WERI-Rb-1 (cell line): ENCODE measurements at regions not wholly inside any gene's neighbourhood (a gene's known extent, or its start where the extent isn't known, plus 50 kb on each side); places are given as distances from the start of the nearest gene placed in this dataset.

Experiments
- DNase-seq: peaks from one replicate; pipeline ENCODE4 v3.0.0-alpha.2; 2020
- H3K27ac ChIP-seq: fragments of 250-450 bp; sonication (Bioruptor Pico); 2 replicates; pipeline ENCODE4 v1.5.1; 2020; ENCODE audit warnings: mild to moderate bottlenecking, moderate library complexity
- H3K27me3 ChIP-seq: fragments of 250-450 bp; sonication (Bioruptor Pico); 2 replicates; pipeline ENCODE4 v1.5.1; 2021; ENCODE audit warnings: mild to moderate bottlenecking, low read depth, moderate library complexity; ENCODE audit not compliant: insufficient read depth, severe bottlenecking
- H3K36me3 ChIP-seq: fragments of 250-450 bp; sonication (Bioruptor Pico); 2 replicates; pipeline ENCODE4 v1.5.1; 2020; ENCODE audit warnings: mild to moderate bottlenecking, moderate library complexity
- H3K4me3 ChIP-seq: 2 replicates; pipeline ENCODE4 v1.5.1; 2011; ENCODE audit warnings: low read depth, mild to moderate bottlenecking, control low read depth, low read length
- H3K9me3 ChIP-seq: fragments of 250-450 bp; sonication (Bioruptor Pico); 2 replicates; pipeline ENCODE4 v1.5.1; 2021; ENCODE audit warnings: mild to moderate bottlenecking, moderate library complexity; ENCODE audit not compliant: severe bottlenecking
- CTCF ChIP-seq: IDR thresholded peaks from 2 replicates; pipeline ENCODE4 v1.5.1; 2011; ENCODE audit warnings: low read depth, mild to moderate bottlenecking, control low read depth, inconsistent platforms, low read length

DNA sequence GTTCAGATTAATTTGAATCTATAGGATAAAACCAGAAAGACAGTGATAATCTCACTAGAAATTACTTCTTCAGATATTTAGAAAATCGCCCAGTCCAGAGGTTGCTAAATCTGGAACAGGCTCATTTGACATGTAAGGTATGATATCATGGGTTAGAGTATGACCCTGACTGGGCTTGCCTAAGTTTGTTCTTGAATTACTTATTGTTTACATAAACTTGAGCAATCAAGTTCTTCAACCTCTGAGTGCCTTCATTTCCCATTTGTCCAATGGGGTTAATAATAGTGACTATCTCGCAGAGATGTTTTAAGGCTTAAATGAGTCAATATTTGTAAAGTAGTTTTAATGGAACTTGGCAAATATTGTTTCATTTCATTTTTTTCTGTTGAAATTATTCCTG is 1947.6 kb upstream of the IGFBP7 start:
- Histone ChIP-seq H3K36me3 (no peaks in the 10 kb centered on the region), H3K27ac (no peak overlapping the region), H3K4me3 (no peak overlapping the region), H3K9me3 (no peaks in the 10 kb centered on the region), H3K27me3 (no peaks in the 10 kb centered on the region)
- TF ChIP-seq CTCF, result no peak
- no peak for DNase-seq

- DNase-seq, result no peak
- Histone ChIP-seq H3K9me3 (no peaks in the 10 kb centered on the region), H3K27me3 (no peaks in the 10 kb centered on the region), H3K36me3 (no peaks in the 10 kb centered on the region), H3K4me3 (no peak overlapping the region), H3K27ac (no peak overlapping the region)
- no peak for TF ChIP-seq CTCF
These were observed 1948.4 kb upstream of the IGFBP7 start for GRCh38 chr4:59058543-59058942.

- no peaks in the 10 kb centered on the region for H3K9me3 ChIP-seq
- H3K27me3 ChIP-seq, result no peaks in the 10 kb centered on the region
- TF ChIP-seq CTCF, result no peak
- no peak overlapping the region for H3K4me3 ChIP-seq
- DNase-seq, result no peak
- H3K36me3 ChIP-seq, result no peaks in the 10 kb centered on the region
- no peak overlapping the region for H3K27ac ChIP-seq
These were observed 1950.0 kb upstream of the IGFBP7 start for GRCh38 chr4:59060002-59060846.

DNA sequence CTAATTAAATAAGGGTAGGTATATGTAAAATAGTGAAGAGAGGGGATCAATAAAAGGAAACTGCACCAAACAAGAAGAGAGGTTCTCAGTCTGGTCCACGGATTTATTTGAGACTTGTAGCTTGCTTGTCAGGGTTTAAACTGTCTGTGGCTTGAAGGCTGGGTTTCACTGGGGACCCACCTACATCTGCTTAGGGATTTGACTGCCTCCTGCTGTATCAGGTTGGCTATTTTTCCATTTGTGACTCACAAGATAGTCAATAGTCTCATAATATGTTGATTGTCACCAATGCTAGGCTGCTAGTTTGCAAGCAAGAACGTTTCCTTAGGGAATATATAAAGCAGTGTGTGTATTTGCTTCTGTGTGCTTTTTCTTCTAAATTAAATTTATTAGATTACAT is 1950.7 kb upstream of the IGFBP7 start:
- no peaks in the 10 kb centered on the region for H3K27me3 ChIP-seq
- no peak overlapping the region for H3K4me3 ChIP-seq
- no peak for DNase-seq
- no peaks in the 10 kb centered on the region for H3K9me3 ChIP-seq
- no peaks in the 10 kb centered on the region for H3K36me3 ChIP-seq
- TF ChIP-seq CTCF, result peak; percentile 22; the same call in 1 of the 2 replicates
- H3K27ac ChIP-seq, result no peak overlapping the region

- H3K9me3 ChIP-seq, result no peaks in the 10 kb centered on the region
- no peak for DNase-seq
- H3K27me3 ChIP-seq, result no peaks in the 10 kb centered on the region
- no peak overlapping the region for H3K4me3 ChIP-seq
- TF ChIP-seq CTCF, result no peak
- no peaks in the 10 kb centered on the region for H3K36me3 ChIP-seq
- no peak overlapping the region for H3K27ac ChIP-seq
These were observed 1953.0 kb upstream of the IGFBP7 start for GRCh38 chr4:59063015-59063720.
